ENCODE measurements at regions not wholly inside any gene's neighbourhood (a gene's known extent, or its start where the extent isn't known, plus 50 kb on each side); places are given as distances from the start of the nearest gene placed in this dataset.
"Not testable (repeated sequence)": the region's sequence is repeated elsewhere in the genome, so short reads cannot be mapped to it uniquely, and the experiment has no call there.

GRCh38 chr12:115294453-115295133 is 610.6 kb upstream of the TBX3 start:
- Histone ChIP-seq H4K20me1 (ENCODE audit: insufficient read depth, low read length) (no peaks in the 10 kb centered on the region), H3K9me2 (ENCODE audit: low read depth, low read length) (no peaks in the 10 kb centered on the region), H3F3A (ENCODE audit: insufficient read depth, low read length) (no peaks in the 10 kb centered on the region), H3K4me3 (ENCODE audit: low read depth, low read length, poor library complexity, severe bottlenecking) (no peak overlapping the region), H3K9me3 (ENCODE audit: low read length) (no peaks in the 10 kb centered on the region), H2AFZ (ENCODE audit: low read length) (no peak overlapping the region), H3K27me3 (ENCODE audit: insufficient read depth, low read length) (no peaks in the 10 kb centered on the region), H3K36me3 (ENCODE audit: insufficient read depth, low read length) (no peaks in the 10 kb centered on the region), H3K79me2 (ENCODE audit: insufficient read depth, low read length) (no peaks in the 10 kb centered on the region), H3K4me1 (ENCODE audit: insufficient read depth, low read length, severe bottlenecking) (no peaks in the 10 kb centered on the region), H3K27ac (ENCODE audit: low read depth, low read length, poor library complexity, severe bottlenecking) (no peak overlapping the region), H3K9ac (ENCODE audit: low read length) (no peak overlapping the region), H3K4me2 (ENCODE audit: low read length) (no peak overlapping the region)
- TF ChIP-seq EZH2 (IDR thresholded peaks at IDR 0.05; ENCODE audit: borderline replicate concordance, low read length) = no peak
- no peak for TF ChIP-seq CTCF (IDR thresholded peaks at IDR 0.05; ENCODE audit: low read length)

GRCh38 chr12:115285429-115285828 is 601.5 kb upstream of the TBX3 start:
- not testable (repeated sequence) for H3K27ac ChIP-seq (ENCODE audit: low read depth, low read length, poor library complexity, severe bottlenecking); H3K9me3 ChIP-seq (ENCODE audit: low read length); H3K4me3 ChIP-seq (ENCODE audit: low read depth, low read length, poor library complexity, severe bottlenecking); H3K9me2 ChIP-seq (ENCODE audit: low read depth, low read length); H3K9ac ChIP-seq (ENCODE audit: low read length); H3K4me1 ChIP-seq (ENCODE audit: insufficient read depth, low read length, severe bottlenecking); H4K20me1 ChIP-seq (ENCODE audit: insufficient read depth, low read length); H3K36me3 ChIP-seq (ENCODE audit: insufficient read depth, low read length); H3K79me2 ChIP-seq (ENCODE audit: insufficient read depth, low read length); H3F3A ChIP-seq (ENCODE audit: insufficient read depth, low read length); H3K4me2 ChIP-seq (ENCODE audit: low read length); H3K27me3 ChIP-seq (ENCODE audit: insufficient read depth, low read length); H2AFZ ChIP-seq (ENCODE audit: low read length)

- no peak overlapping the region for H3K4me3 ChIP-seq (ENCODE audit: low read depth, low read length, poor library complexity, severe bottlenecking)
- no peaks in the 10 kb centered on the region for H3K9me3 ChIP-seq (ENCODE audit: low read length)
- H3K9ac ChIP-seq (ENCODE audit: low read length) = no peak overlapping the region
- H3K9me2 ChIP-seq (ENCODE audit: low read depth, low read length) = no peaks in the 10 kb centered on the region
- no peaks in the 10 kb centered on the region for H3K4me1 ChIP-seq (ENCODE audit: insufficient read depth, low read length, severe bottlenecking)
- no peaks in the 10 kb centered on the region for H3K36me3 ChIP-seq (ENCODE audit: insufficient read depth, low read length)
- no peaks in the 10 kb centered on the region for H3F3A ChIP-seq (ENCODE audit: insufficient read depth, low read length)
- no peak overlapping the region for H3K27ac ChIP-seq (ENCODE audit: low read depth, low read length, poor library complexity, severe bottlenecking)
- H3K27me3 ChIP-seq (ENCODE audit: insufficient read depth, low read length) = no peaks in the 10 kb centered on the region
- H4K20me1 ChIP-seq (ENCODE audit: insufficient read depth, low read length) = no peaks in the 10 kb centered on the region
- H3K79me2 ChIP-seq (ENCODE audit: insufficient read depth, low read length) = no peaks in the 10 kb centered on the region
- H2AFZ ChIP-seq (ENCODE audit: low read length) = no peak overlapping the region
- TF ChIP-seq CTCF (IDR thresholded peaks at IDR 0.05; ENCODE audit: low read length) = no peak
- TF ChIP-seq EZH2 (IDR thresholded peaks at IDR 0.05; ENCODE audit: borderline replicate concordance, low read length) = no peak
- no peak overlapping the region for H3K4me2 ChIP-seq (ENCODE audit: low read length)
Observed at GRCh38 chr12:115273456-115273855, 589.5 kb upstream of the TBX3 start.

GRCh38 chr12:115268451-115268850 is 584.5 kb upstream of the TBX3 start:
- no peak for TF ChIP-seq EZH2 (IDR thresholded peaks at IDR 0.05; ENCODE audit: borderline replicate concordance, low read length)
- no peak for TF ChIP-seq CTCF (IDR thresholded peaks at IDR 0.05; ENCODE audit: low read length)
- Histone ChIP-seq H3F3A (ENCODE audit: insufficient read depth, low read length) (no peaks in the 10 kb centered on the region), H3K27me3 (ENCODE audit: insufficient read depth, low read length) (no peaks in the 10 kb centered on the region), H2AFZ (ENCODE audit: low read length) (no peak overlapping the region), H3K79me2 (ENCODE audit: insufficient read depth, low read length) (no peaks in the 10 kb centered on the region), H3K36me3 (ENCODE audit: insufficient read depth, low read length) (no peaks in the 10 kb centered on the region), H3K4me3 (ENCODE audit: low read depth, low read length, poor library complexity, severe bottlenecking) (no peak overlapping the region), H3K27ac (ENCODE audit: low read depth, low read length, poor library complexity, severe bottlenecking) (no peak overlapping the region), H3K9me2 (ENCODE audit: low read depth, low read length) (no peaks in the 10 kb centered on the region), H3K4me1 (ENCODE audit: insufficient read depth, low read length, severe bottlenecking) (no peaks in the 10 kb centered on the region), H3K4me2 (ENCODE audit: low read length) (no peak overlapping the region), H4K20me1 (ENCODE audit: insufficient read depth, low read length) (no peaks in the 10 kb centered on the region), H3K9me3 (ENCODE audit: low read length) (no peaks in the 10 kb centered on the region), H3K9ac (ENCODE audit: low read length) (no peak overlapping the region)

All from OCI-LY1 (cell line).